NCI-H2227 treated with DMSO at 0.1 percent for 48 hours (cell line): ENCODE measurements at regions not wholly inside any gene's neighbourhood (a gene's known extent, or its start where the extent isn't known, plus 50 kb on each side); places are given as distances from the start of the nearest gene placed in this dataset.
A peak's percentile ranks its signal among the peaks of the same experiment; 100 is the strongest.

Experiments
- DNase-seq: peaks from one replicate; lab custom pipeline; 2025; lab: John Stamatoyannopoulos, UW

- DNase-seq = no peak
These were observed 147.7 kb upstream of the RPS6KA2 start for GRCh38 chr6:166774770-166775169.

GRCh38 chr6:166774292-166774691 lies 147.2 kb upstream of the RPS6KA2 start:
- no peak for DNase-seq

GRCh38 chr6:166772518-166772917 lies 145.5 kb upstream of the RPS6KA2 start:
- DNase-seq = no peak

- no peak for DNase-seq
These were observed 144.7 kb upstream of the RPS6KA2 start for GRCh38 chr6:166771701-166772100.

- no peak for DNase-seq
These were observed 143.4 kb upstream of the RPS6KA2 start for GRCh38 chr6:166770216-166771116.

GRCh38 chr6:166769648-166770047 lies 142.6 kb upstream of the RPS6KA2 start:
- no peak for DNase-seq

GRCh38 chr6:166768761-166769160 lies 141.7 kb upstream of the RPS6KA2 start:
- no peak for DNase-seq

GRCh38 chr6:166767230-166767629 lies 140.2 kb upstream of the RPS6KA2 start:
- no peak for DNase-seq

GRCh38 chr6:166766769-166767168 lies 139.7 kb upstream of the RPS6KA2 start:
- DNase-seq = no peak

- DNase-seq = no peak
These were observed 138.1 kb upstream of the RPS6KA2 start for GRCh38 chr6:166765234-166765541.

- DNase-seq = no peak
These were observed 137.6 kb upstream of the RPS6KA2 start for GRCh38 chr6:166764473-166765233.

GRCh38 chr6:166763606-166764472 lies 136.8 kb upstream of the RPS6KA2 start:
- DNase-seq = no peak

GRCh38 chr6:166761801-166762200 lies 134.8 kb upstream of the RPS6KA2 start:
- DNase-seq = no peak

- DNase-seq = no peak
These were observed 133.2 kb upstream of the RPS6KA2 start for GRCh38 chr6:166760288-166760687.

- peak; percentile 2 for DNase-seq
These were observed 131.2 kb upstream of the RPS6KA2 start for GRCh38 chr6:166758136-166758704.

- peak; percentile 62 for DNase-seq
These were observed 130.4 kb upstream of the RPS6KA2 start for GRCh38 chr6:166757232-166758135.

GRCh38 chr6:166754218-166755030 lies 127.4 kb upstream of the RPS6KA2 start:
- DNase-seq = no peak

- DNase-seq = no peak
These were observed 126.1 kb upstream of the RPS6KA2 start for GRCh38 chr6:166752928-166753721.

GRCh38 chr6:166752097-166752496 lies 125.0 kb upstream of the RPS6KA2 start:
- DNase-seq = no peak
